Mucosa of rectum (tissue), 2 donors: ENCODE measurements at regions not wholly inside any gene's neighbourhood (a gene's known extent, or its start where the extent isn't known, plus 50 kb on each side); places are given as distances from the start of the nearest gene placed in this dataset.

ENCODE experiments used
- H3K27ac ChIP-seq, 2 donors: one replicate each; pipeline ENCODE4 v1.7.0; 2013; ENCODE audit warnings: inconsistent platforms in 2 of 2, low read depth in 2 of 2, low read length in 2 of 2
- H3K27me3 ChIP-seq, 2 donors: one replicate each; pipeline ENCODE4 v1.7.0; 2013; ENCODE audit warnings: low read length in 2 of 2; ENCODE audit not compliant: control insufficient read depth in 2 of 2, insufficient read depth in 2 of 2
- H3K36me3 ChIP-seq, 2 donors: one replicate each; pipeline ENCODE4 v1.7.0; 2013; ENCODE audit warnings: low read length in 2 of 2; ENCODE audit not compliant: control insufficient read depth in 2 of 2, insufficient read depth in 2 of 2
- H3K4me1 ChIP-seq, 2 donors: one replicate each; pipeline ENCODE4 v1.7.0; 2013; ENCODE audit warnings: low read length in 2 of 2, mild to moderate bottlenecking in 1 of 2; ENCODE audit not compliant: control insufficient read depth in 2 of 2, insufficient read depth in 2 of 2
- H3K4me3 ChIP-seq, 2 donors: one replicate each; pipeline ENCODE4 v1.7.0; 2013; ENCODE audit warnings: low read length in 2 of 2
- H3K9ac ChIP-seq, 2 donors: one replicate each; pipeline ENCODE4 v1.7.0; 2013; ENCODE audit warnings: low read length in 2 of 2, low read depth in 1 of 2, mild to moderate bottlenecking in 1 of 2
- H3K9me3 ChIP-seq, 2 donors: one replicate each; pipeline ENCODE4 v1.7.0; 2013; ENCODE audit warnings: low read length in 2 of 2; ENCODE audit not compliant: control insufficient read depth in 2 of 2
- donor health status: healthy.
- donor health status: Normal muscosa, but diverticular disease.

DNA sequence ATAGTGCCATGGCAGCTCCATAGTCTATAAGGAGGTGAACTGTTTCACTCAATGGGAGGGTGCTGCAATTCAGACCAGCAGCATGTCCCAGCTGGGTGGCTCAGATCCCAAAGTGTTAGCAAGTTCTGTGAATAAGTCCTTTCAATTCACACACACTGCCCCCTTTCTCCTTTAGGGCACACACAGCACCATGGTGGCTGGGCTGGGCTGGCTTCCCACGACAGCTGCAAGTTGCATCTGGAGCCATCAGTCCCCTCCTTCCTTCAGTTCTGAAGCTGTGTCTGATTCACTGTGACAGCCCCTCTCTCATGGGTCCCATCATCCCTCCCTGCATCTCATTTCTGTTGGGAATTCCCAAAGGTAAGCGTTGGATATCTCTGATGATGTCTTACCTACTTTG is 324.1 kb upstream of the NCAM1 start:
- no peaks in the 10 kb centered on the region for H3K36me3 ChIP-seq
- no peak overlapping the region for H3K27ac ChIP-seq
- no peak overlapping the region for H3K4me3 ChIP-seq
- H3K4me1 ChIP-seq: no peaks in the 10 kb centered on the region
- H3K9ac ChIP-seq: no peak overlapping the region
- H3K27me3 ChIP-seq: peaks cover 0 to 3% of the 10 kb centered on the region in 2 donors
- H3K9me3 ChIP-seq: no peaks in the 10 kb centered on the region

DNA sequence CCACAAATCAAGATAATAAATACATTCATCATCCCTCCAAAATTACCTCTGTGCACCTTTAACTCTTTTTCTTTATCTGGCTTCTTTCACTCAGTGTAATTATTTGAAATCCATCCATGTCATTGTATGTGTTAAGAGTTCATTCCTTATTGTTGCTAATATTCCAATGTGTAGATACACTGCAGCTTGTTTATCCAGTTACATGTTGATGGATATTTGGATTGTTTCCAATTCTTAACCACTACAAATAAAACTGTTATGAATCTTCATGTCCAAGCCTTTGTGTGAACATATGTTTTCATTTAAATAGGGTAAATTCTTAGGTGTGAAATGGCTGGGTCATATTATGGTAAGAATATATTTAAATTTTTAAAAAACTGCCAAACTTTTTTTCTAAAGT is 323.3 kb upstream of the NCAM1 start:
- Histone ChIP-seq H3K36me3 (no peaks in the 10 kb centered on the region), H3K9ac (no peak overlapping the region), H3K27me3 (peaks cover 0 to 3% of the 10 kb centered on the region in 2 donors), H3K4me1 (no peaks in the 10 kb centered on the region), H3K9me3 (no peaks in the 10 kb centered on the region), H3K27ac (no peak overlapping the region), H3K4me3 (no peak overlapping the region)

DNA sequence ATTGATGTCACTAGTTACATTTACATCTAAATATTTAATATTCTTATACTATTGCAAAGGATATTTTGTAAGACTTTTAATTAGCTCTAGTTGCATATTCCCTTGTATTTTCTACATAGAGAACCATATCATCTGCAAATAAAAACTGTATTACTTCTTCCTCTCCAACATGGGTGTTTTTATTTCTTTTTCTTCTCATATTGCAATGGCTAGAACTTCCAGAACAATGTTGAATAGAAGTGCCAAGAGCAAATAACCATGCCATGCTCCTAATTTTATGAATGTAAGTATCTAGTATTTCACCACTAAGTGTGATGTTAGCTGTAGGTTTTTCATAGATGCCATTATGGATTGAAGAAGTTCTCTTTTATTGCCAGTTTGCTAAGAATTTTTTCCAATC is 321.8 kb upstream of the NCAM1 start:
- no peaks in the 10 kb centered on the region for H3K36me3 ChIP-seq
- no peak overlapping the region for H3K27ac ChIP-seq
- no peak overlapping the region for H3K4me3 ChIP-seq
- H3K9ac ChIP-seq: no peak overlapping the region
- H3K9me3 ChIP-seq: no peaks in the 10 kb centered on the region
- H3K27me3 ChIP-seq: no peaks in the 10 kb centered on the region
- no peaks in the 10 kb centered on the region for H3K4me1 ChIP-seq

DNA sequence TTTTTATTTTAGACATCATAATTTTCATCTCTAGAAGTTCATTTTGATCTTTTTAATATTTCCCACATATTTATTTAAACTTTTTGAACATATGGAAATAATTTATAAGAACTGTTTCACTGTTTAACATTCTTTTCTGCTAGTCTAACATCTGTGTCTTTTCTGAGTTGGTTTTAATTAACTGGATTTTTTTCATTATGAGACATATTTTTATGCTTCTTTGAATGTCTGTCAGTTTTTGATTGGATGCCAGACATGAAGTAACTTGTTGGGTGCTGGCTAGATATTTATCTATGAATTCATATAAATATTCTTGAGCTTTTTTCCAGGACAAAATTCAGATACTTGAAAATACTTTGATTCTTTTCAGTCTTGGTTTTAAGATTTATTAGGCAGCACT is 317.8 kb upstream of the NCAM1 start:
- Histone ChIP-seq H3K9me3 (no peaks in the 10 kb centered on the region), H3K9ac (no peak overlapping the region), H3K4me3 (no peak overlapping the region), H3K36me3 (no peaks in the 10 kb centered on the region), H3K4me1 (no peaks in the 10 kb centered on the region), H3K27me3 (no peaks in the 10 kb centered on the region), H3K27ac (no peak overlapping the region)

DNA sequence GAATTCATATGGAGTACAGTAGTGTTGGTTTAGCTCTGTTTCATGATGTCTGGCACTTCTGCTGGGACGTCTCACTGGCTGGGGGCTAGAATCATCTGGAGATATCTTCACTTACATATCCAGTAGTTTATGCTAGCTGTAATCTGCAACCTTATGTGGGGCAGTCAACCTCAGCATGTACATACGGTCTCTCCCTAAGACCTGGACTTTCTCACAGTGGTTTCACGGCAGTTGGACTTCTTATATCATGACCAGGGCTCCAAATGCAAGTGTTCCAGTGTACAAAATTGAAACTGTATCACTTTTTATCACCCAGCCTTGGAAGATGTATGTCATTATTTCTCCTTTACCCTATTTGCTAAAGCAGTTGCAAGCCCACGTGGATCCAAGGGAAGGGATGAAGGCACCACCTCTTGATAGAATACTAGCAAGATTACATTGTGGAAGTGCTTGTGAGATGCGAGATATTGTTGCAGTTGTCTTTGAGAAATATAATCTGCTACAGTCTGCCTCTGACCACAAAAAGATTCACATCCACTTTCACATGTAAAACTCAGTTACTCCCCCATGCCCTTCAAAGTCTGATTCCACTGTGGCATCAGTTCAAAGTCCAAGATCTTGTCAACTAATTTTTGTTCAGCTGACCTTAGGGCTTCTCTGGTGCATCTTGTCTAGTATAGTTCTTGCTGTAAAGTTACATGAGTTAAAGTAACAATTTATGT is 316.6 kb upstream of the NCAM1 start:
- H3K9ac ChIP-seq: no peak overlapping the region
- H3K36me3 ChIP-seq: no peaks in the 10 kb centered on the region
- no peaks in the 10 kb centered on the region for H3K4me1 ChIP-seq
- H3K27ac ChIP-seq: no peak overlapping the region
- no peaks in the 10 kb centered on the region for H3K27me3 ChIP-seq
- H3K4me3 ChIP-seq: no peak overlapping the region
- H3K9me3 ChIP-seq: no peaks in the 10 kb centered on the region

DNA sequence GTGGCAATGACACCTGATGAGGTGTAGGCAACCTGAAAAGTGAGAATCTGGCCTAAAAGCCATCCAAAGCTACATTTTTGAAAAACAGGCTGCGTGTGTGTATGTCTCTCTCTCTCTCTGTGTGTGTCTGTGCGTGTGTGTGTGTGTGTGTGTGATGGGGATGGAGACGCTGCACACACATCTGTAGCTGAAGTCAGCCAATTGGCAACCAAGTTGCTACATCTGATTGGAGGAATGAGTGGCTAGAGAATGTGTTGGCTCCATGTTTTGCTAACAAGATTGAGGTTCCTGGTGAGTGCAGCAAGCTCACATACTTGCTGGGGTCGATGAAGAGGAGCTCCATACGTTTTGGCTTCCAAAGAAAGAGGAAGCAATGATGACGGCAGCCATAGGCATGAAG is 311.4 kb upstream of the NCAM1 start:
- no peak overlapping the region for H3K4me3 ChIP-seq
- no peak overlapping the region for H3K27ac ChIP-seq
- no peaks in the 10 kb centered on the region for H3K27me3 ChIP-seq
- no peak overlapping the region for H3K9ac ChIP-seq
- no peaks in the 10 kb centered on the region for H3K36me3 ChIP-seq
- no peaks in the 10 kb centered on the region for H3K9me3 ChIP-seq
- H3K4me1 ChIP-seq: no peaks in the 10 kb centered on the region

DNA sequence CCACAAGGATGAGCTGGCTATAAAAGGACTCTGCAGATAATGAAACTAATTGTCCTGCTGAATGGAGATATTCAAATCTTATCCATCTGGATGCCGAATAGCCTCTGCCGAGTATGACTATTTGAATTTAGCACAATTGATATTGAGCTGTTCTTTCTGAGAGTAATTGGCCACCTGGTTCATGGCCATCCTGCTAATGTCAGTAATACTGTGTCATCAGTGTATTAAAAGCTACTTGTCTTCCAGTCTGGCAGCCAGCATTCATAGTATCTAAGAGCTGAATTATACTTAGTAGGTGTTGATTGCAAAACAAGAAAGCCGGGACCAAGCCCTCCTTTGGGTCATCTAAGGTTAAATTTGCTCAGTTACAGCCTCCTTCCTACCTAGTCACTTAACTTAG is 310.7 kb upstream of the NCAM1 start:
- H3K27me3 ChIP-seq: no peaks in the 10 kb centered on the region
- no peaks in the 10 kb centered on the region for H3K4me1 ChIP-seq
- H3K36me3 ChIP-seq: no peaks in the 10 kb centered on the region
- H3K4me3 ChIP-seq: no peak overlapping the region
- no peak overlapping the region for H3K27ac ChIP-seq
- H3K9ac ChIP-seq: no peak overlapping the region
- H3K9me3 ChIP-seq: no peaks in the 10 kb centered on the region

DNA sequence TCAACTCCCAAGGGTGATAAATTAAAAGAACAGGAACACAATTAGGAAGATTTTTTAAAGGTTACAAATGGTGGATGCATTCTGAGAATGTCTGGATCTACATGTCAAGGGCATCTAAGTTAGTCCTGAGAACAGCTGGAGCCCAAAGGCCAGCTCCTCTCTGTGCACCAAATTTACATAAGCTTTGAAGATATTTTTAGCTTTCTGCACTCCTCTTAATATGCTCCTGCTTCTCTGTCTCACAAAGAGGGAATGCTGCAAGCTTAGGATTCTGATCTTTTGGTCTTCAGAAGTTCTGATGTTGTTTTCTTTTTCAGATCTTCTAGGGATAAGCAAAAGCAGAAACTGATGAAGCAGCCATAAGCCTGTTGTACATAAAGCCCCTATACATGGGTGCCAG is 309.8 kb upstream of the NCAM1 start:
- H3K36me3 ChIP-seq: no peaks in the 10 kb centered on the region
- H3K4me1 ChIP-seq: no peaks in the 10 kb centered on the region
- no peaks in the 10 kb centered on the region for H3K27me3 ChIP-seq
- H3K4me3 ChIP-seq: no peak overlapping the region
- no peaks in the 10 kb centered on the region for H3K9me3 ChIP-seq
- no peak overlapping the region for H3K27ac ChIP-seq
- H3K9ac ChIP-seq: no peak overlapping the region

DNA sequence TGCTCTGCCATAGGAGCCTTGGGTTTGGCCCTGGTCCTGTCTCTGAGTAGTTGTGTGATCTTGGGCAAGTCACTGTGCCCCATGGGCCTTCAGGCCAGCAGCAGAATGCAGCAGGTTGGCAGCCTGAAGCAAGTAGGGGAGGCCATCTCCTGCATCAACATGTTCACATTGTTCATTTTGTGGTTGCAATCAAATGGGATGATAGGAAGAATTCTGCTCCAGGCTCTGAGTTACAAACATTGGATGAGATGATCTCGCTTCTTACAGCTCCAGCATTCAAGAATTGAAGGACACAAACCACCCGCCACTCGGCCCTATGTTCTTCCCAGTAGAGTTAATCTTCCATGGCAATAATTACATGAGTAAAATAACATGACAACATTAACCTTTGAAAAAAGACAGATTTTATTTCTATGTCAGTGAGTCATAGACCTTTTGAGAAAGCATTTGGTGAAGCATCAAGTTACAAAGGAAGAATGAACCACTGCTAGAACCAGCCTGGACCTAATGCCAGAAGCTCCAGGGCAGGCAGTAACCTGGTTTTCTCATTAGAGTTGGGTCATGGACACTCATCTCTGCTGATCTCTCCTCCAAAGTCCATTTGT is 308.3 kb upstream of the NCAM1 start:
- H3K9me3 ChIP-seq: no peaks in the 10 kb centered on the region
- H3K27ac ChIP-seq: no peak overlapping the region
- no peak overlapping the region for H3K4me3 ChIP-seq
- no peak overlapping the region for H3K9ac ChIP-seq
- H3K27me3 ChIP-seq: no peaks in the 10 kb centered on the region
- no peaks in the 10 kb centered on the region for H3K4me1 ChIP-seq
- H3K36me3 ChIP-seq: no peaks in the 10 kb centered on the region

DNA sequence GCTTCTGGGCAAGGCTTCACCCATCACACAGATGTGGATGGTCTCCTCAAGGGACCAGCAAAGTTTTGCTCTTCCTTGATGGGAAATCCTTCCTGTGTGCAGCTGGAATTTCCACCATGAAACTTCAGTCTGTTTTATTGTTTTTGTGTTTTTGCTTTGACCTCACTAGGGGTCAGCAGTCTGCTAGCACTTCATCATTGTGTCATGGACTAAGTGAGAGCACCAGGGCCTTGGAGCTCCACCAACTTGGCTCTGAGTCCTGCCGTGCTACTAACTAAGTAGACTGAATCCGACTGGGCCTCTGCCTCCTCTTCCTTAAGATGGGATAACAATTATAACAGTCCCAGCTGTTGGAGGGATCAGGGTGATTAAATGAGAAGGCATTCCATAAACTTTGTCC is 305.8 kb upstream of the NCAM1 start:
- Histone ChIP-seq H3K36me3 (no peaks in the 10 kb centered on the region), H3K9me3 (no peaks in the 10 kb centered on the region), H3K9ac (no peak overlapping the region), H3K4me3 (no peak overlapping the region), H3K27ac (no peak overlapping the region), H3K27me3 (no peaks in the 10 kb centered on the region), H3K4me1 (no peaks in the 10 kb centered on the region)
